GM18907 (cell line): ENCODE measurements at regions not wholly inside any gene's neighbourhood (a gene's known extent, or its start where the extent isn't known, plus 50 kb on each side); places are given as distances from the start of the nearest gene placed in this dataset.

Source experiments
- ATAC-seq: cut with Tn5 transposase; IDR thresholded peaks from one replicate; pipeline ENCODE4 v1.9.1; 2021; ENCODE audit warnings: mild to moderate bottlenecking, moderate library complexity; ENCODE audit not compliant: unreplicated experiment

DNA sequence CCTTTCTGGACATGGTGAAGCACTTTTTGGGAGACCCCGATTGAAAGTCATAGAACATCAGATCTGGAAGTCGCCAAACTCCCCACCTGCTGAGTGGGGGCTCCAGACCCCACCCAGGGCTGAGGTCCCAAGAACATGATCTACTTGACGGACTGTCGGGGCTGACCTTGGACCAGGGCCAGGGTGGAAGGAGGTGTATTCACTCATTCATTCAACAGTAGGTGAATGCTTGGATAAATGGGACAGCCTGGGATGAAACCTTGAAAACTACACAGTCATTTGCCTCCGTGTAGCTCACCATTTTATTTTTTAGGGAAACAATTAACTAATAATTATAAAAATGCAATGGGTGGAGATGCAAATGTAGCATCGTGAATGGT lies 629.0 kb downstream of the BRD1 start:
- ATAC-seq = no peak

DNA sequence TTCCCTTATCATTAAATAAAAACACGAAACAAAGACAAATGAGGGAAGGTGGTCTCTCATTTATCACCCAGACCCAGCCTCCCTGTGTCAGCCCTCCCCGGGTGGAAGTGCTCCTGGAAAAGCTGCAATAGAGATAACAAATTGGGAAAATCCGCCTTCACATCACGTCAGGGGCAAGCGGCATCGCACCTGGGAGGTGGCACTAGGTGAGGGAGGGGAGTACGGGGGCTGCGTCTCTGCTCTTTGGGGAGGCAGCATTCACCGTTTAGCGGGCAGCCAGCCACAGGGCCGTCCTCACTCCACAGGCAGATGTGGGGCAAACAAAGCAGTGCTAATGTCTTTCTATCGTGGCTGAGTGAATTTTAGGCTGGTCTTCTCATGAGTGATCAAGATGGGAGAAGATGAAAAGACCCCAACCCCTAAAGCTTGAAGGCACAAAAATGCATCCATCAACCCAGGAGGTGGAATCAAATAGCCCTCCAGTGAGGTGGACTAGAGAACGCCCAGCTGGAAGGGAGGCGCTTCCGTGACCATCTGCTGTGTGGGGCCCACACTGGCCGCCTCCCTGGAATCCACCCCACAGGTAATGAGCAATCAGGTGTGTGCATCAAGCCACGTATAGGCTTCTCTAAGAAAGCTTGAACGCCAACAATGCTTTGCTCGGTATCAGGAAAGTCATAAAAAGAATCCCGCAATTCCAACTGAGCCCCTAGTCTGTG lies 629.5 kb downstream of the BRD1 start:
- ATAC-seq = no peak

DNA sequence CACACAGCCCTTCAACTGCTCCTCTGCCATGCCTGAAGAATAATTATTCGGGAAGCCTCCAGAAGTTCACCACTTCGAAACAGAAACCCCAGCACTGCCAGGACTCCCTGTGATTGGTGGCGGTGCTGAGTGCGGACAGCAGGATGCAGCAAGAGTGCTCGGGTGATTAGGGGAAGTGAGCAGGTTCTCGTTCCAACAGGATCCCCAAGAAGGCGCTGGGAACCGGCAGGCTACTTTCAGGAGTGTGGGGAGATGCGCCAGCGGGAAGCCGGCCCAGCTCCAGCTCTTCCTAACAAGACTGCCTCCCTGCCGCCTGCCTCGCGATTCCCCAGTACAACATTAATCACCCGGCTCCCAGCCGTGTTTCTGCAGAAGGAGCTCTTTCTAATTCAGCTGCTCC lies 630.2 kb downstream of the BRD1 start:
- ATAC-seq = no peak

DNA sequence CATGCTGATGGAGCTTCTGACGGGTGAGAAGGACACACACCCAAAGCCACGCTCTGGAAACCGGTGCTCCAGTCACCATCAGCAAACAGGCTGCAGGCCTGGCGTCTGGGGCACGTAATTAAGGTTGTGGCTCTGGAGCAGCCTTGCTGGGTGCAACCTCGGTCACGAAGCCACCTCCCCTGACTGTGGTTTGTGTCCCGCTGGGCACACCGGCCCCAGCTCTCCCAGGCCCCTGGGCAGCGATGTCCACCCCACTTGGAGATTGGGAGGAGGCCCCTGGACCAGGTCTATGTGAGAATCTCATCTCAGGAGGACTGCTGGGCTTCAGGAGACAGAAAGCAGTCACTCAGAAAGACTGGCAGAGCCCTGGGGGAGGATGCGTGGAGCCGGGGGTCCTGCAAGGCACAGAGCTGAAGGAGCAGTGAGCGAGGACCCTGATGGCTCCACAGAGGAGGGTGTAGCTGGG lies 631.6 kb downstream of the BRD1 start:
- ATAC-seq = no peak

DNA sequence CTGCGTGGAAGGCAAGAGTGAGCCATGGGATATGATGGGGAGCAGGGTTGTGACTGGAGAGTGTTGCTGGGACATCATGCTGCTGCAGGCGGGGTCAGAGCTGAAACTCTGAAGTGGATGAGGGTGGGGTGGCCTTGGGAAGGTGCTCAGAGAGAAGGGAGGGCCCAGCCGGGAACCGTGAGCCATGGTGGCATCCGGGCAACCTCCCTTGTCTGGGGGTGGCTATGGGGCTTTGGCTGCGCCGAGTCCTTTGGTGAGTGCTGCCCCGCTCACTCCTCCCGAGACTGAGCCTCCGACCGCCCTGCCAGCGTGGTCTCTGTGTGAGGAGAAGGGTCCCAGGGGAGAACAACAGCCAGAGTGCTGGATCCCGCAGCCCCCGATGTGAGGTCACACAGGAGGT lies 632.0 kb downstream of the BRD1 start:
- ATAC-seq = no peak

DNA sequence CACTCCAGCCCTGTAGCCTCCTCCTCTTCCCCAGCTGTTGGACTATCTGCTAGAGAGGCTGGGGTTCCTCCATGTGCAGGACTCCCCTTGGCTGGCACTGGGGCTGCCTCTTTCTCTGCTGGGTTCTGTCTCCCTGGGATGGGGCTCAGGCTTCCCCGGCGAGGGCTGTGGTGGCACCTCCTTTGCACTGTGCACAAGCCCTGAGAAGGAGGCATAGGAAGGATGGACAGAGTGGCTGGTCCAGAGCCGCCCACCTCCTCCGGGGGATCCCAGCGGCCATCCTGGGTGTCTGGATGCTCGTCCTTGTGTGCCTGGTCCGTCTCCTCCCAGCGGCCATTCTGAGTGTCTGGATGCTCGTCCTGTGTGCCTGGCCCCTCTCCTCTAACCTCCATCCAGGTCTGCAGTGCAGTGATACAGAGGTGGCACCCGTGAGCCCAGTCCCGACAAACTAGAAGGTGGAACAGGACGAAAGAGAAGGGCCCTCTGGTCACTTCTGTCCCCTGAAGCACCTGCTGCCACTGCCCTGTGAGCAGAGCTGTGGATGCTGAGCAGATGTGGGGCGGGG lies 633.7 kb downstream of the BRD1 start:
- ATAC-seq = no peak

DNA sequence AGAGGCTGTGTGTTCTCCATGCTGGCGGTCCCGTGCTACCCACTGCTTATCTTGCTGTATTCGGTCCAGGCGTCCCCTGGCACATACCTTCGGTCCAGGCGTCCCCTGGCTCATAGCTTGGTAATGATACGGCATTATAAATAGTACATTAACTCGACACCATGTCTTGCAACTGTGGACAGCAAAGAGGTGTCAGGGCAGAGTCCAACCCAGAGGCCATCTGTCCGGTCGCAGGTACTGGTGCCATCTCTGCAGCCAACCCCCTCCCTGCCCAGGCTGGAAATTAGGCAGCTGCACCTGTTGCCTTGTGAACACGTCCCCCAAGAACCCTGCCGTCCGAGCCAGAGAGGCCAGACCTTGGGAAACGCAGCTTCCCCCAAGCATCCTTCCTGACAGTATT lies 634.3 kb downstream of the BRD1 start:
- ATAC-seq = no peak

DNA sequence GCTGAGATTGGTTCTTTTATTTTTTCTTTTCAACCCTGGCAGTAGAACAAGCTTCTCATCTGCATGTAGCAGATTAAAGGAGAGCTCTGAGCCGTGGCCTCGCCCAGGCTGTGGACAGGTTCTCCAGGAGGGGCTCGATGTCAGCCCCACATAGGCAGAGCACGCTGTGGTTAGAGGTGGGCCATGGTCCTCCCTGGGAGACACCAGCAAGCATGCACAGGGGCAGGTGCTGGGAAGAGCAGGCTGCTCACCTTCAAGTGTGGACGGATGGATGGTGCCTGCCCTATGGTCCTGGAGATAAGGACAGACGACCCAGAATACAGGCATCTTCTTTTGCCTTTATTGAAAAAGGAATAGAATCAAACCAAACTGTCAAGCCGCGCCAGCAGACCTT lies 634.8 kb downstream of the BRD1 start:
- ATAC-seq = no peak

DNA sequence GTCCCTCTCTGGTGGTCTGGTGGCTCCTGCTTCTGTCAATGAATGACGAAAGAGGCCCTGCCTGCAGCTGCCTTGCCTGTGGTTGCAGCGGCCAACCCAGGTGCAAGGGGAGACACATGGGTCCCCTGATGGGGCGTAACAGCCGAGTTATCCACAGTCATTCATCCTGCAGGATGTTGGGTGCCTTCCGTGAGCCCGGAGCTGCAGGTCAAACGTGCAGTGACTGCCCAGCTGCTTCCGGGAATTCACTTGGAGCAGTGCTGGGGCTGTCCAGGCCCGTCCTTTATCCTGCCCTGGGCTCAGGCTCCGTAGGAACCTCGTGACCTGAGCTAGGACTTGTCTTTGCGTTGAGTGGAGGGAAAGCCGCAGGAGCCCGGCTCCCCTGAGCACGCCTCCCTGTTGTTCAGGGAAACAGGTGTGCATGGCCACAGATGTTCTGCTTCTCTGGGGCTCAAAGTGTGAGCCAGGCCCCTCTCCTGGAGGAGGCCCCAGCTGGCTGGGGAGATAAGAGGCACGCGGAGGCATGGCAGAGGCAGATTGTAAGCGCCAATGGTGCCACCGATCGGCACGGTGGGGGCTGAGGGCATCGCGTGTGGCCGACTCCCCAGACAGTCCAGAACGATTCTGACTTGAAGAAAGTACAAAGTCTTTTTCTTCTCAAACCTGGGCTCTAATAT lies 635.4 kb downstream of the BRD1 start:
- no peak for ATAC-seq

DNA sequence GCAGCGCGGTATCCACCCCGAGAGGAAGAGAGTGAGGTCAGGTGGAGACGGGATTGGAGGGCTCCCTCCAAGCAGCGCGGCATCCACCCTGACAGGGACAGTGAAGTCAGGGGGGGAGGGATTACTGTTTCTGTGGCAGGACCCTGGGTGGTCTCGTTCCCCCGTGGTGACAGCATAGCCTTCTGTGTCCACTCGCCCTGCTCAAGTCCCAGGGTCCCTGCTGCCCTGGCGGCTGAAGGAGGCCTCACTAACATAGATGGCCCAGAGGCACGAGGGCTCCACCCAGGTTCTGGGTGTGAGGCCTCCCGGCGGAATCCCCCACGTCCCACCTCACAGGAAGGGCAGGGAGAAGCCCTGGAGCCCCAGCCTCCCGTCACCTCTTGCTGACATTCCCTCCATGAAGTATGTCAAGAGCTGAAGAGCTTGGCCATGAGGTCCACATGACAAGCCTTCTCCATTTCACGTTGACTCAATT lies 636.1 kb downstream of the BRD1 start:
- ATAC-seq = no peak

DNA sequence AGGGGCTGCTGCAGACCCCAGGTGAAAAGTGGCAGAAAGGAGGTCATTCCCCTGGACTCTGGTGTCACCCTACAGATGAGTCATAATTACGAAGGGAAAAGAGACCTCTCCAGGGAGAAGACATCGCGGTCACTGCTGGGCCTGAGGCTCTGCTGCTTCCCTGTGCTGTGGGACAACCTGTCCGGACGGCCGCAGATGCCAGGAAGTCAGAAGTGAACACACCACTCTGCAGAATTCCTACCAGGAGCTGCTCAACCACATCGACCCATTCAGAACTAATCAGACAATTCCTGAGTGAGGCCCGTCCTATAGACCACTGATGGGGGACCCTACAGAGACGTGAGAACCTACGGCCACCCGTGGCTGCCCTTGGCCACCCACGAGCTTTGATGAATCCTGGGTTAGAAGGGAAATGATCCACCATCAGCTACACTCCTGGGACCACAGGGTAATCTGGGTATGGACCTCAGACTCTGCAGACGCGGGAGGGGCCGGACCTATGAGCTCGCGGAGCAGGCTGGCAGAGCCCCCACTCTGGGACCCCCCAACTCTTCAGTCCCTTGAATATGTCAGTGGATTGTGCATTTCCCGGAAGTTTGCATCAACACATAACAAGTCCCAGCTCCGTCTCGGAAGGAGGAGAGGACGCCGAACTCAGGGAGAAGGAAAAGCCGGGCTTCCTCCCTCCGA lies 636.7 kb downstream of the BRD1 start:
- ATAC-seq = no peak

DNA sequence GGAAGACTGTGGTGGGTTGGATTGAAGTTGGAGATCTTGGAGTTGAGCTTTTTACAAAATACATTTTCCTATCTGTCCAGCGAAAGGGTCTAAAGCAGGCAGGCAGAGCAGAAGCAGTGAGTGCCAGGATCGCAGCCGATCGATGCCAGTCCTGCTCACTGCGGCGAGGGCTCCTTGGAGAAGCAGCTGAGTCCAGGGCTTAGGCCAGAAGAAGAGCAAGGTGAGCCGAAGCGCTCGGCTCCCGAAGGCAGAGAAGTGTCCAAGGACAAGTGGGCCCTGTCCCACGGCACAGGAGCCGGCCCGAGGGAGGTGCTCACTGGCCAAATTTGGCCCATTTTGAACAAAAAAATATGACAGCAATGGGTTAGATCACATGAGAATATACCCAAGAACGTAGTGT lies 637.8 kb downstream of the BRD1 start:
- ATAC-seq = no peak

DNA sequence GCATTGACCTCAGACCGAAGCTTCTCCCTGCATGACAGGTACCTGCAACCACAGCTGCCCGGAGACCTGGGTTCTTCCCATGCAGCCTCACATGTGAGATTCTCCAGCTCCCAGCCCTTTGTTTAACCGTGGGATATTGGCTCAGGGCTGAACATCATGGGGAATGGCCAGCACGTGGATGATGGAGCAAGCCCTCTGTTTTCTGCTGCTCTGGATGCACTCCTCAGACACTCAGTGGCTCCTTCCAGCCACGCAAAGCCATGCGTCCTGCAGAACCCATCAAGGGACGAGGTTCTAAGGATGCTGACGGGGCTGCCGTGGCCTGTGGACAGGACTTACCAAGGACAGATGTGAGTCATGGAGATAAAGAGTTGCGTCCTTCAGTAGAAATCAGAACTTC lies 639.1 kb downstream of the BRD1 start:
- no peak for ATAC-seq

DNA sequence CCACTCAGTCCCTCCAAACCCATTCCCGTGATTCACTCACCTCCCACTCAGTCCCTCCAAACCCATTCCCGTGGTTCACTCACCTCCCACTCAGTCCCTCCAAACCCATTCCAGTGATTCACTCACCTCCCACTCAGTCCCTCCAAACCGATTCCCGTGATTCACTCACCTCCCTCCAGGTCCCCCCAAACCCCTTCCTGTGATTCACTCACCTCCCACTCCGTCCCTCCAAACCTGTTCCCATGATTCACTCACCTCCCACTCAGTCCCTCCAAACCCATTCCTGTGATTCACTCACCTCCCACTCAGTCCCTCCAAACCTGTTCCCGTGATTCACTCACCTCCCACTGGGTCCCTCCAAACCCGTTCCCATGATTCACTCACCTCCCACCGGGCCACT lies 639.6 kb downstream of the BRD1 start:
- no peak for ATAC-seq

DNA sequence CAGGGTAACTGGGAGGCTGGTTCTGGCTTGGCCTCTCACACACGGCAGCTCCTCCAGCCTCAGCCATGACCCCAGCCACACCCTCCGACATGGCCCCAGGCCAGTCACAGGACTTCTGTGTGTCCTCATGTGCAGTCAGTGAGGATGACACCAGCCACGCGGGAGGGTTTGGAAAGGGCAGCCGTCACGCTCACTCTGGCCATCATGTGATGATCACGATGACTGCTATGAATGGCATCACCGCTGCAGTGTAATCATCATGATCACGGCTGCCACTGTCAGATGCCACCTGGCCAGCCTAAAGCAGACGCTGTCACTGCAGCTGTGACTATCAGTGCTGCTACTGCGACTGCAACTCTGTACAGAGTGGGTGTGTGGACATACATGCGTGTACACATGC lies 640.9 kb downstream of the BRD1 start:
- ATAC-seq = no peak

DNA sequence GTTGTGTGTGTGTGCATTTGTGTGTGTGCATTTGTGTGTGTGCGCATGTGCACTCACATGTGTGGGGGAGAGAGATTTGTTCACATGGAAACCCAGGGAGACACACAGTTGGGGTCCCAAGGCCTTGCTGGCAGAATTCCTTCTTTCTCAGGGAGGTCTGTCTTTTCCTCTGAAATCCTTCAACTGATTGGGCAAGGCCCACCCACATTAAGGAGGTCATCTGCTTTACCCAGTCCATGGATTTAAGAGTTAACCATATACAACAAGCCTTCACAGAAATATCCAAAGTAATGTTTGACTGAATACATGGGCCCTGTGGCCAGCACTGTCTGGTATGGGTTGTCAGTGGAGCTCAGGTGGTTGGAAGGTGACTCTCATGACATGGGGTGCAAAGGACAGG lies 641.4 kb downstream of the BRD1 start:
- ATAC-seq = no peak

DNA sequence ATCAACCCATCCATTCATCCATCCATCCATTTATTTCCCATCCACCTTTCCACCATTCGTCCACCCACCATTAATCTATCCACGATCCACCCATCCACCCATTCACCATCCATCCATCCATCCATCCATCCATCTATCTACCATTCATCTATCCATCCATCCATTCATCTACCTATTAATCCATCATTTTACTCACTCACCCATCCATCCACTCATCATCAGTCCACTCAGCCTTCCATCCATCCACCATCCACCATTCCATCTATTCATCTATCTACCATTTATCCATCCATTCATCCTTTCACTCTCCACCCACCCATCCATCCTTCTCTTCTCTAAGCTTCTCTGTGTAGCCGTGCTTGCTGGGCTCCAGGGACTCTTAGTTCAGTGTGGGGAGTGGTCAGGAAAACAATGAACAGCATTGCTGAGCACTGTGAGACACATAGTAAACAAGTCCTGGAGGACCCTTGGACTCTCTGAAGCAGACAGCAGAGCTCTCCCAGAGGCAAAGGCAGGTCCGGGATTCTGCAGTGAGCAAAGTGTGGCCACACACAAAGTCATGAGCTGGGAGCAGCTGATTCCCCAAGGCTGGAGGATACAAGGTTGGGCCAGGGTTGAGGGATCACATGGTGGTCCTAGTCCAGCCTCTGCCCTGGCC lies 642.2 kb downstream of the BRD1 start:
- no peak for ATAC-seq

DNA sequence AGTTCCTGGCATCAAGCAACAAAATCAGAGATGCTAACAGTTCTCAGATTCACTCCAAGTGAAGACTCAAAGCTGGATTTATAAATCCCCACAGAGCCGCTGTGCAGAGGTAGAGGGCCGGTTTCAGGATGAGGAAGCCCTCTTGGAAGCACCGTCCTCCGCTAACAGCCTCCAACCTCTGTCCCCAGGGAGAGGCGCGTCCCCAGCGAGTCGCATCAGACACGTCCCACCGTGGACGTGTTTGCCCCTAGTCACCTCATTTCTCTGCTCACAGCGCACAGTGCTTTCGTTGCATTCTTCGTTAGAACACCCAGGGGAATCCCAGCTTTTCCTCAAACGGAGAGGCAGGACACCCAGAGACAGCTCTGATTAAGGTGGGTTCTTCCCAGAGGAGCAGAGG lies 642.9 kb downstream of the BRD1 start:
- ATAC-seq = no peak

DNA sequence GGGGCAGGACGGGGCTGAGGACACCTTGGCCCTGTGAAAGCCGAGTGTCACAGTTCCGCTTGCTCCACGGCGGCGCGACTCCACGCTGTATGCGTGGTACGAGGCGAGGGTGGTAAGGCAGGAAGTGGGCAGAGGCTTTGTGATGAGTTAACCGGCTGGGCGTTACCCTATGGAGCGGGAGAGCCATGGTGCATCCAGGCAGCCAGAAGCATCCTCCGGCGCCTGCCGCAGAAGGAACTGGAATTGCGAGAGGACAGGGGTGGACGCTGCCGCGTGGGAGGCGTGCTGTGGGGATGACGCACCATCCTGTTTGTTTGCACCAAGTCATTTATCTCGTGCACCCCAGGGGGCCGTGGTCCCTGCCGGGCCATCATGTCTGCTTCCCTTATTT lies 643.9 kb downstream of the BRD1 start:
- ATAC-seq = no peak

DNA sequence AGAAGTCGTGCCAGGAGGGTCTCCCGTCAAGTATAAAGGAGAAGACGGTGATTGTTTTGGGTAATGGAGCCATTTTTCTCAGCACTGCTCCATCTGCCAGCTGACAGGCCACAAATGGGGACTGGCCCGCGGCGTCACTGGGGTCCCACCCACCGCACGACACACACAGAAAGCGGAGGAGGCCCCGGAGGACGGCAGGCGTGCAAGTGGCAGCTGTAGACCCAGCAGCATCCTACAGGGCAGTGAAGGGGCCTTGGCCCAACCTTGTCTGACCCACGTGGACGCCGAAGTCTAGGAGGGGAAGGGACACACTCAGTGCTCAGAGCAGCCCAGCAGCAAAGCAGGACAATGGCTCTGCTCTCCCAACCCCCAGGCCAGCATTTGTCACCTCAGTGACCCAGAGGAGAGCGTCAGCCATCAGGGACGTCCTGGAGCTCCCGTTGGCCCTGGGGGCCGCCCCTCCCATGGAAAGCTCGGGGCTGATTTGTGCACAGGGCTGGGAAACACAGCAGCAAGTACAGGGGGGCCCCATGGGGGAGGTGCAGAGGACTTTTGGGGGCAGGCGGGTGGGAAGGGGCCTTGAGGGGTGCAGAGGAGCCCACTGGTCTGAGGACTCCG lies 644.4 kb downstream of the BRD1 start:
- no peak for ATAC-seq

DNA sequence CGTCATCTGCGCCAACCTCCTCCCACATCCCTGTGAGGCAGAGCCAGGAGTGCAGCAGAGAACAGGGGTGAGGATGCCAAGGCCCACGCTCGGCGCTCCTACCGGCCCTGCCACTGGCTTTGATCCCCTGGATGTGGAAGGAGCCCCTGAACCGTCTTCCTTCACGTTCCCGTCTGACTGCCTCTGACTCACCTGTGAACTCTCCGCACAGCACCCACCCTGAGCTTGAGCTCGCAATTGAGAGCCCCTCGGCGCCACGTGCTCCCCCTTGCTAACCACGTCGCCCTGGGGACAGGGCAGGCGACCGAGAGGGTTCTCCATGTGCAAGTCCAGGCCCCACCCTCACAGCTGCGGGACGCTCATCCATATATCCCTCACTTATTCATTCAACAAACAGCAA lies 645.3 kb downstream of the BRD1 start:
- ATAC-seq = no peak
